CD4-positive, alpha-beta T cell treated with Interferon gamma for 1 hour (primary cell): ENCODE measurements at regions not wholly inside any gene's neighbourhood (a gene's known extent, or its start where the extent isn't known, plus 50 kb on each side); places are given as distances from the start of the nearest gene placed in this dataset.
"Not testable (repeated sequence)": the region's sequence is repeated elsewhere in the genome, so short reads cannot be mapped to it uniquely, and the experiment has no call there.

ENCODE experiments used
- DNase-seq: peaks from one replicate; pipeline ENCODE4 v3.0.0-alpha.2; 2020

GRCh38 chr2:126264625-126265024 lies 391.3 kb upstream of the GYPC start:
- DNase-seq: no peak

DNA sequence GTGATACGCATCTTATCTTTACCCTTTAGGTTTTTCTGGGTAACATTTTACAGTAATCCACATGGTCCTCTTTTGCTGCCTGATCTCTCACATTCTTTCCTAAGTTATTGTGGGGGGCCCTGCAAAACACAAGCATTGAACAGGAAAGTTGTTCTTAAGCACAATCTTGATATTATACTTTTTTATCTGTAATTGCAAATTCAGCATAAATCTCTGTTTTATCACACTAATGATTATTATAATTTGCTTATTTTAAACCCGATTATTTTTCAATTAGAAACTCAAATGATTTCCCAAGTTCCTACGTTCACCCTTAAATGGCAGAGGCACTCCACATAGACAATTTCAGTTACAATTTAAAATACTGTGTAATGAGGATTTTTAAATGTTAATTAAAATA lies 386.0 kb upstream of the GYPC start:
- DNase-seq: no peak

DNA sequence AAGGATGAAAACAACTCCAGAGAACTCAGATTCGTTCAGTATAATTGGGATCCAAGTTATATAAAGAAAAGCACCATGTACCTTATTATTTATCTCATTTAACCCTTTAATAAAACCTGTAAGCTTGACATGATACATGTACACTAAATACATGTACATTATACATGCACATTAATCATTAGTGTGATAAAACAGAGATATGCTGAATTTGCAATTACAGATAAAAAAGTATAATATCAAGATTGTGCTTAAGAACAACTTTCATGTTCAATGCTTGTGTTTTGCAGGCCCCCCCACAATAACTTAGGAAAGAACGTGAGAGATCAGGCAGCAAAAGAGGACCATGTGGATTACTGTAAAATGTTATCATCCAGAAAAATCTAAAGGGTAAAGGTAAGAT lies 385.4 kb upstream of the GYPC start:
- DNase-seq: no peak

- no peak for DNase-seq
Measured at GRCh38 chr2:126272401-126272800, 383.6 kb upstream of the GYPC start.

DNA sequence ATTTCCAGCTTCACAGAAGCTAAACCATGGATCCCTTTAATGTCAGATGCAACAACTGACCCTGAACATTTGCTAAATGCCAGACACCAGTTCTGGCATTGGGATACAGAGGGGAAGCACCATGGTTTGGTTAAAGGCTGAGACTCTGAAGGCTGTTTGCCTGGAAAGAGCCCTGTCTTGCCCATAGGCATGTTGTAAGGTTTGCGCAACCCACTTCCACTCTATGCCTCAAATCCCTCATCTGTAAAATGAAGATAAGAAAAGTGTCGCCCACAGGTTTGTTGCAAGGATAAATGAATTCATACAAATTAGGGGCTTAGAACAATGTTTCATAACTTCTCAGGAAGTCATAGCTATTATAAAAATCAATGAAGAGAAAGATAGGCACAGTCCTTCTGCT lies 380.9 kb upstream of the GYPC start:
- no peak for DNase-seq

GRCh38 chr2:126276268-126276667 lies 379.7 kb upstream of the GYPC start:
- not testable (repeated sequence) for DNase-seq

- no peak for DNase-seq
Measured at GRCh38 chr2:126288362-126288761, 367.6 kb upstream of the GYPC start.

DNA sequence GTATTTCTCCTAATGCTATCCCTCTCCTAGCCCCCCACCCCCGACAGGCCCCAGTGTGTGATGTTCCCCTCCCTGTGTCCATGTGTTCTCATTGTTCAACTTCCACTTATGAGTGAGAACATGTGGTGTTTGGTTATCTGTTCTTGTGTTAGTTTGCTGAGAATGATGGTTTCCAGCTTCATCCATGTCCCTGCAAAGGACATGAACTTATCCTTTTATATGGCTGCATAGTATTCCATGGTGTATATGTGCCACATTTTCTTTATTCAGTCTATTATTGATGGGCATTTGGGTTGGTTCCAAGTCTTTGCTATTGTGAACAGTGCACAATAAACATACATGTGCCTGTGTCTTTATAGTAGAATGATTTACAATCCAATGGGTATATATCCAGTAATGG lies 362.0 kb upstream of the GYPC start:
- not testable (repeated sequence) for DNase-seq

- no peak for DNase-seq
Measured at GRCh38 chr2:126299469-126299976, 356.4 kb upstream of the GYPC start.

GRCh38 chr2:126300348-126300747 lies 355.6 kb upstream of the GYPC start:
- no peak for DNase-seq

DNA sequence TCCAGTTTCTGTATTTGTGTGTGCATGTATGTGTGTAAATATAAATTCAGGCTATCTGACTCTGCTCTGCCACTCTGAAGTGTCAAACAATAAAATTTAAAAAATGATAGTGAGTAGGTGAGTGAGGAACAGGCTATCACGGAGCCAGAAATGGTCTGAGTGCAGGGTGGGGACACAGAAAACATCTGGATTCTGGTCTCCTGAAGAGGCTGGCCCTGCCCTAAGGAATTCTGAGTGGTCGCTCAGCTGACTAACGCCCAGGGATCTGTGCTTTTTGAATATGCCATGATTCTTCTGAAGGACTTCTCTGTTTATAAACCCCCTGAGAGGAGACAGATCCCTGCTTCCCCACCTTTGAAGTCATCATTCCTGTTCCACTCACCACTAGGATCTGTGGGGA lies 353.9 kb upstream of the GYPC start:
- no peak for DNase-seq

- DNase-seq: no peak
Measured at GRCh38 chr2:126303113-126303512, 352.8 kb upstream of the GYPC start.

- DNase-seq: no peak
Measured at GRCh38 chr2:126304154-126304553, 351.8 kb upstream of the GYPC start.

DNA sequence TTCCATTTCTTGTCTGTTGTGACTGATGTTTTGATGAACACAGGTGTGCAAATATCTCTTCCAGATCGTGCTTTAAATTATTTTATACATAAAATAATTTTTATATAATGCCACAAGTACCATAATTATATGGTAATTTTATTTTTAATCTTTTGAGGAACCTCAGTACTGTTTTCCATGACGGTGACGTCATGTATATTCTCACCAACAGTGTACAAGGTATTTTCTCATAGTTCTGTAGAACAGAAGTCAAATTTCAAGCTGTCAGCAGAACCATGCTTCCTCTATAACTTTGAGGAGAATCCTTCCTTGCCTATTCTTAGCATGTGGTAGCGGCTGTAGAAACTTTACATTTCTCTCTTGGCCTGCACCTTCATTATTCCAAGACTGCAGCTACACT lies 349.4 kb upstream of the GYPC start:
- no peak for DNase-seq

DNA sequence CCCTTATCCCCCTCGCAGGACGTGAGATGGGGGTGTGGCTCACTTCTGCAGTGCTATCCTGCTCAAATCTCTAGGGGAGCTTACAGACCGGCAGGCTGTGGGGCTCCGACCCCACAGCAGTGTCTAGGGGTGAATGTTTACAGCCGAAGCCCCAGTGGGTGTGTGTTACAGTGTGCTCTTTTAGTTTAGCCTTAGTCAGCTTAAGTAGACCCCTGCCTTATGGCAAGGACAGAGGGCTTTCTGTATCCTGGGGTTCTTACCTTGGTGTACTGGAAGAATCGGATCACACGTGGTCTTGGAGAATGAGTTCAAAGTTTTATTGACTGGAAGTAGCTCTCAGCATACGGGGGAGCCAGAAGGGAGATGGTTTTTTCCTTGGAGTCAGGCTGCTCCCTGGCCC lies 348.2 kb upstream of the GYPC start:
- no peak for DNase-seq

- DNase-seq: no peak
Measured at GRCh38 chr2:126309185-126309584, 346.8 kb upstream of the GYPC start.

DNA sequence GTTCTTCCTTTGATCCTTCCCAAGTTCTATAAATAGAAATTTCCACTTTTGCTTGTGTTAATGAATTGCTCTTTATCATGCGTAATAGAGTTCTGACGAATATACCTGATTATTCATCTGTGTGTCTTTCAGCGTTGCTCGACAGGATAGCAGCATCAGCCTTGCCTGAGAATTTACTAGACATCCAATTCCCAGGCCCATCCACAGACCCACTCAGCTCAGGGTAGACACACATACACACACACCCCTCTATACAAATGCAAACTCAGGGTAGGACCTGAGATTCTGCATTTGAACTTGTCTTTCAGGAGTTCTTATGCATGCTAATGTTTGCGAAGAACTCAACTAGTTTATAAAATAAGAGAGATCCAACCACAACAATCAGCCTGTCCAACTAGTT lies 343.4 kb upstream of the GYPC start:
- no peak for DNase-seq

DNA sequence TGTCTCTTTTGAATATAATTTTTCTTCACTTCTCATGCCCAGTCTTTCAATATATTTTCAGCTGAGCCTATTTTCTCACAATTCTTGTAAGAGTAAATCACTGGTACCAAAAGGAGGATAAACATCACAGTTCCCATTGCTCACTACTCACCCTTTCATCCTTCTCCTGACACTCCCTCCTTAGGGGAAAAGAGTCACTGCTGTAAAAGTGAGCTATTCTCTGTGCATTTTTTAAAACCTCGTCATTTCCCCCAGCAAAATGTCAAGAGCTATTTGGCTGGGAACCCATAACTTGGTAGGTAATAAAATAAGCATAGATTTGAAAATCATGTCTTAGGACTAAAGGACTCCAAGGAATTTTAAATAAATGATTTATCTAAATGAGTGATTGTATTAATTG lies 340.1 kb upstream of the GYPC start:
- DNase-seq: no peak

DNA sequence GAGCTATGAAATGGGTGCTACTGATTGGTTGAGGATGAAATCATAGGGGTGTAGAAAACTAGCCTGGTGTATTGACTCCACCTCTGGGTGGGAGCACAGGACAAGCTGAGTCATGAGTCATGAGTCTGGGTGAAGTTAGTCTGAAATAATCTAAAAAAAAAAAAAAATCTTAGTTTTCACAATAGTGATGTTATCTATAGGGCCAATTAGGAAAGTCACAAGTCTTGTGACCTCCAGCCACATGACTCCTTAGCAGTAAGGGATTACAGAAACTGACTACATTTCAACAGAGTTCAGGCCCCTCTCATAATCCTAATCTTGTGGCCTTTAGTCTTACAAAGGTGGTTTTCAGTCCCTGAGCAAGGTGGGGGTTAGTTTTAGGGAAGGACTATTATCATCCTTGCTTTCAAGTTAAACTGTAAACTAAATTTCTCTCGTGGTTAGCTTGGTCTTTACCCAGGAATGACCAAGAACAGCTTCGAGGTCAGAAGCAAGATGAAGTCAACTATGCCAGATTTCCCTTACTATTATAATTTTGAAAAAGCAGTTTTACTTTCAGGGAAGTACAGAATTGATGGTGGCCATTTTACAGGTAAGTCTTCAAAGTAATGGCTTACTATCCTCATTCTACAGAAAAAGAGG lies 338.0 kb upstream of the GYPC start:
- no peak for DNase-seq

DNA sequence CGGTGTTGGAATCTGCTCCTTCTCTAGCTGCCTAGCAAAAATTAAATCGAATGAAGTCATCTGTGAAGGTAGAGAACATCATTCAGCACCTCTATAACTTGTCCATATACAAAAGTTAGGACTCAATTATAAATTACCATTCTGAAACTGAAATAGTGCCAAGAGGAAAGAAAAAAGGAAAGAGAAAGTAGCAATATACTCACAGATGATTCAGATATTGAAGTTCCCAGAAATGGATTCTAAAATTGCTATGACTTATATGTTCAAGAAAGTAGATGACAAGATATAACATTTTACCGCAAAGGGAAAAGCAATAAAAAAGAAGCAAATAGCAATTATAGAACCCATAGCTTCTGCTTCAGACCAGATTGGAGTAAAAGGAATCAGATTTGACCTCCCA lies 333.6 kb upstream of the GYPC start:
- DNase-seq: no peak

DNA sequence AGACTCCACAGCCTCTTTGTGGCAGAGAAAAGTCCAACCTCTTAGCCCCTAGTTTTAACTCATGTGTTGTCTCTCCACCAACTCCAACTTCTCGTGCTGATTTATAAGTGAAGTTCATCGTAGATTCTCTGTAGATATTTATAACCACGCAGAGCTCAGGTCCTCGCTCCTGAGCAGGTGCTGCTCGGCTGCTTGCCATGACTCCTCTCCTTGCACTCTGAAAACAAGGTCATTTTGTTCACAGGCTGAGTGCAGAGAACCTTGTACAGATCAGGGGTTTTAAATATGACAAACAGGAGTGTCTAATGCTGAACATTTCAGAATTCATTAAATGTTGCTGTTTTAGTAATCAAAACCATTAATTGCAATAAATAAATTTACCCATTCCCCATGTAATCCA lies 330.8 kb upstream of the GYPC start:
- DNase-seq: no peak

DNA sequence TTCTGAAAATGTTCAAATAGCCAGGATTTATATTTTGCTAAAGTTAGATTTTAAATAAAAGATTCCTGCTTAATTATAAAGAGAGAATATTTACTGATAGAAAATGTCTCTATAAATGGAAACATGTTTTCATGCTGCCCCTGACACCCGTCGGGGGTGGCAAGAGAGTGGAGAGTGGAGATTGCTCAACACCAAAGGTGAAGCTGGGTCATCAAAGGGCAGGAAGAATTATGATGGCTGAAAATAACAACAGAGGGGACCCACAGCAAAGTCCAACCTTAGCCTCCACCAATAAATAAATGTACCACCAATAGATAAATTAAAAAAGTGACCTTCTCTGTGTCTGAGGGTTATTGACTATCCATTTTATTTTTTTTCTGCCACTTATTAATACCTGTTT lies 326.8 kb upstream of the GYPC start:
- DNase-seq: no peak

DNA sequence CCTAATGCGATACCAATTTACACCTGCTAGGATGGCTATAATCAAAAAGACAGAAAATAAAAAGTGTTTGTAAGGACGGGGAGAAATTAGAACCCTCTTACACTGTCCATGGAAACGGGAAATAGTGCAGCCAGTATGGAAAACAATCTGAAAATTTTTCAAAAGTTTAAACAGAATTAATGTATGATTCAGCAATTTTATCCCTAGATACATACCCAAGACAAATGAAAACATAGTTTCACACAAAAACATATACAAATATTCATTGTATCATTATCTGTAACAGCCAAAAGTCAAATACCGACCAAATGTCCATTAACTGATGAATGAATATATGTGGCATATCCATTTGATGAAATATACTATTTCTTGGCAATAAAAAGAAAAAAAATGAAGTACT lies 313.5 kb upstream of the GYPC start:
- no peak for DNase-seq

- no peak for DNase-seq
Measured at GRCh38 chr2:126343136-126343535, 312.8 kb upstream of the GYPC start.

GRCh38 chr2:126344493-126344892 lies 311.5 kb upstream of the GYPC start:
- no peak for DNase-seq

DNA sequence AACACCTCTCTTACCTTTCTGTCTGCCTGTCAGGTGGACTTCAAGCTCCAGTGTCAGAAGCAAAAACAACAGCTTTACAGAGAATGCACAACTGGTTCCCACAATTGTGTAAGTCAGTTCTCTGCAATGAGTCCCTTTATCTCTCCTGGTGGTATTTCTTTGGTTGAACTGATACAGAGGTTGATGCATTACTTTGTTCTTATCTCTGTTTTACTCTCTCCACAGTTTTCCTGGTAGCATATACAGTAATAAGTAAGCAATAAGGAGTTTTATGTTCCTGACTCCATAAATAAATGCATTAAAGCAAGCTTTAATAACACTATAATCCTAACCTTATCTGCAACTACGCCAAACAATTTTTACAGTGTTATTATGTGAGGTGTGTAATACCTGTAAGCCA lies 310.3 kb upstream of the GYPC start:
- DNase-seq: no peak
